ENCODE measurements at regions not wholly inside any gene's neighbourhood (a gene's known extent, or its start where the extent isn't known, plus 50 kb on each side); places are given as distances from the start of the nearest gene placed in this dataset.

DNA sequence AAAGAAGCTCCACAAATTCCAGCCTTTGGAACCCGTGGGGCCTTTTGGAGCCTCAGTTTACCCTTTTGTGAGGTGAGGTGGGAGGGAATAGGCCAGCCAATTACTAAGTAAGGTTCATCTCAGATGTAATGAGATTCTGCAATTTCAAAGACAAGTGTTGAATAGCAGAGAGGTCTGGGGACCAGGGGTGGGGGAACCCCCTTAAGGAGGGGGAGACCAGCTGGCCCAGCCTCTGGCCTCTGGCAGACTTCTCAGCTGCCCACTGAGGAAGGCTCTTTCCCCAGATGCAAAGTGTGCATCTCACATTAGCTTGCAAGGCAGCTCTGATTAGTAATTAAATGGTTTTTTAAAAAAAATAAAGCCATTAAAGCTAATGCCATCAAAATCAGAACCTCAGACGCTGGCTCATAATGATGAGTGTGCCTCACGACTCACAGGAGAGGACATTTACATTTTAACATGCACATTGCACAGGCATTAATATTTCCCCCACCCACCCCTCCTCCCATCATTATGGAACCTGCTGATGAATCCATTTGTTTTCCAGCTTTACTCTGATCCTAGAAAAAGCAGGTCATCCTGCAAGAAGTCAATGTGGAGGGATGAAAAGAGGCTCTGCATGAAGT is 176.7 kb upstream of the TLE3 start:
- Histone ChIP-seq H3K79me2 (ENCODE audit: control insufficient read depth in 1 of 2, insufficient read depth in 2 of 2, low read length in 2 of 2) (no peaks in the 10 kb centered on the region), H2AFZ (ENCODE audit: low read length) (no peak overlapping the region), H3K4me1 (replicated peaks in 1 of 4; ENCODE audit: control insufficient read depth in 3 of 4, insufficient read depth in 4 of 4, low read length in 3 of 4) (peaks cover 0 to 11% (median 6%) of the 10 kb centered on the region in 4 experiments; a peak in 5 of 7 replicates), H3K79me1 (ENCODE audit: low read depth, low read length) (peaks cover 3% of the 10 kb centered on the region; the same call in 1 of the 2 replicates), H4K8ac (ENCODE audit: extremely low read depth, insufficient read depth, low read length) (no peak overlapping the region), H2BK20ac (ENCODE audit: low read length) (no peak overlapping the region), H3K27me3 (replicated peaks in 1 of 4; ENCODE audit: control insufficient read depth in 3 of 4, extremely low read depth in 1 of 4, insufficient read depth in 3 of 4, low read length in 3 of 4) (no peaks in the 10 kb centered on the region), H2BK15ac (ENCODE audit: low read length) (no peak overlapping the region), H3K36me3 (ENCODE audit: control insufficient read depth in 2 of 4, insufficient read depth in 4 of 4, low read length in 3 of 4) (no peaks in the 10 kb centered on the region), H2AK5ac (ENCODE audit: low read depth, low read length) (no peak overlapping the region), H2BK120ac (replicated peaks; ENCODE audit: low read depth, low read length) (no peak overlapping the region), H3K9me3 (ENCODE audit: insufficient read depth in 2 of 2, low read depth in 1 of 2, low read length in 1 of 2) (no peaks in the 10 kb centered on the region), H3K56ac (replicated peaks; ENCODE audit: insufficient read length, low read depth, low read length) (no peak overlapping the region), H2BK5ac (ENCODE audit: low read depth, low read length) (no peak overlapping the region), H3K23me2 (ENCODE audit: low read depth, low read length) (peaks cover under 1% of the 10 kb centered on the region; the same call in 1 of the 2 replicates), H4K20me1 (replicated peaks in 1 of 2; ENCODE audit: control insufficient read depth in 1 of 2, insufficient read depth in 2 of 2, low read length in 2 of 2) (no peaks in the 10 kb centered on the region), H3K14ac (ENCODE audit: insufficient read length) (no peak overlapping the region), H4K91ac (replicated peaks; ENCODE audit: insufficient read length, low read length) (no peak overlapping the region), H3K4me2 (ENCODE audit: insufficient read depth in 1 of 2, low read depth in 2 of 2, low read length in 2 of 2) (no peak overlapping the region), H4K5ac (ENCODE audit: insufficient read length, low read depth, low read length) (no peak overlapping the region), H3K4me3 (ENCODE audit: extremely low read depth in 1 of 4, insufficient read depth in 2 of 4, low read depth in 3 of 4, low read length in 4 of 4) (no peak overlapping the region), H3K4ac (replicated peaks; ENCODE audit: insufficient read length, low read depth, low read length) (no peak overlapping the region), H3K18ac (ENCODE audit: extremely low read depth, low read length) (no peak overlapping the region), H3K27ac (ENCODE audit: low read depth, low read length) (no peak overlapping the region), H3K9ac (replicated peaks in 1 of 4; ENCODE audit: extremely low read depth in 1 of 4, low read depth in 3 of 4, low read length in 3 of 4) (no peak overlapping the region), H3K23ac (ENCODE audit: insufficient read length) (no peak overlapping the region), H2BK12ac (ENCODE audit: low read depth, low read length) (no peak overlapping the region)
- DNase-seq (ENCODE audit: low read depth in 1 of 2, low spot score in 2 of 2) (no peak), FAIRE-seq (no peak)
- CTCF ChIA-PET (ENCODE audit: partially characterized antibody) = interaction anchor here (0.5 to 1.1 kb wide), 7 partner anchors 7 to 1892 kb away, joined by 3 to 4 read pairs (median 3); no protein-coding TSS in a partner anchor
- TF ChIP-seq SP4 (IDR thresholded peaks at IDR 0.05; ENCODE audit: low read length) = no peak
- TF ChIP-seq USF2 (IDR thresholded peaks at IDR 0.05; ENCODE audit: low read length) = no peak
- TF ChIP-seq BCL11A (IDR thresholded peaks at IDR 0.05; ENCODE audit: low read depth in 2 of 2, low read length in 2 of 2) = no peak
- TF ChIP-seq POLR2A (IDR thresholded peaks at IDR 0.05; ENCODE audit: control extremely low read depth in 1 of 2, low read depth in 2 of 2, low read length in 2 of 2) = no peak
- 86% methylated on average over 3 of the region's 3 CpGs; no CpG with 5 or more reads in 1 of the 2 experiments for WGBS, 2 experiments (ENCODE audit: extremely low coverage in 1 of 2, insufficient coverage in 1 of 2, insufficient read length in 1 of 2, insufficient replicate concordance in 2 of 2, low coverage in 1 of 2, low lambda C conversion rate in 2 of 2, missing lambda C conversion rate in 1 of 2)
- POLR2A ChIA-PET (ENCODE audit: partially characterized antibody) = interaction anchor here (1.3 kb wide), 1 partner anchor 10 kb away, joined by 3 read pairs; no protein-coding TSS in a partner anchor

All from H1 (cell line).